Left lobe of liver (tissue), 2 donors: ENCODE measurements at regions not wholly inside any gene's neighbourhood (a gene's known extent, or its start where the extent isn't known, plus 50 kb on each side); places are given as distances from the start of the nearest gene placed in this dataset.

Source experiments
- ATAC-seq: fragments of 200-7000 bp; cut with Tn5 transposase; one replicate; pipeline ENCODE4 v1.9.1; 2020; ENCODE audit warnings: mild to moderate bottlenecking, moderate library complexity
- DNase-seq: peaks from one replicate; pipeline ENCODE4 v3.0.0-alpha.2; 2020; ENCODE audit warnings: low spot score
- donor health status: DM: no; HTN: no; CAD: no; lungs with moderate emphysema.
- donor health status: DM: no; HTN: yes; CAD: no.

DNA sequence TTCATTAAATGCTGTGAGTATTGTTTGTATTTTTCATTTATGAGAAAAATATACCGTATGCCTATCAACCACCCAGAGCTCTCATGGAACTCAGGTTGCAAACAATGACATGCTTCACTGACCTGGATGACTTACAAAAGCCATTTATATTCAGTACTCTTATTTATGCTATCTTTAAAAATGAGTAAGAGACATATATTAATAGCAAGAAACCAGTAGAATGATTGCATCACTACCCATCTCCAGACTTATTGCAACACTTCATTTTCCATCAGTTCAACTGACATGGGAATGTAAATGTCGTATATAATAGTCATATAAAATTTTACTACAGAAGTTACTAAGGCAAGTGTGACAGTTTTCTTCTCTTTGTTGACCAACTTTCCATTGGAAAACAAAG is 69.1 kb downstream of the OTP start:
- ATAC-seq (no peak), DNase-seq (no peak)

DNA sequence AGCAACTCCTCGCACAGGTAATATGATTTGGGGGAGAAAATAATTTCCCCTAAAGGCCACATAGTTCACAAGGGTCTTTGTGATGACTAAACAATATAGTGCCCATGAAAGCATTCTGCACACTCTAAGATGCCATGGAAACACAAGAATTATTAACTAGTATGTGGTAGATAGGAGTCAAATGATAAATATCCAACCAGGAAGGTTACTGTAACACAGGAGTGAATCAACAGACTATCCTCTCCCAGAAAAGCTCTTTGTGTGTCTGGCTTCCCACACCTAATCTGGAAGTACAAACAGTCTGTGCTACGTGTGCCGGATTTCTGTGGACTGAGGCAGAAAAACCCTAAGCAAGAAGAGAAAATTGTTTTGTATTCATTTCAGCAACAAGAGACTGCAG is 70.0 kb downstream of the OTP start:
- no peak for DNase-seq
- no peak for ATAC-seq

DNA sequence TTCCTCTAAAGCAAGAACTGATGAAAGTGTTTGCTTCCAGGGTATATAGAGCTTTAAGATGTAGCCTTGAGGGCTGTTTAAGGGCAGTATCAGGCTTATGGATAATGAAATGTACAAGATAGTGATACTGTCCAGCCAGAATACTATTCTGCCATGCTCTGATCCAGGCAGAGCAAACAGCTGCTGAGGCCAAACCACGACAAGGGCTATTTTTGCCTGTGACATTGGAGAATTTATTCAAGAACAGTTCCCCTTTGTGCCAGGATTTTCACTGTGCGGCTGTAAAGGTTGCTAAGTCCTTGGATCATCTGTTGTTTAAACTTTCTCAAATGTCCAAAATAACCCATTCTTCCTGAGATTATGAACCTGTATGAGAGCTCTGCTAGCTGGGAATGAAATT is 70.4 kb downstream of the OTP start:
- ATAC-seq (no peak), DNase-seq (no peak)

DNA sequence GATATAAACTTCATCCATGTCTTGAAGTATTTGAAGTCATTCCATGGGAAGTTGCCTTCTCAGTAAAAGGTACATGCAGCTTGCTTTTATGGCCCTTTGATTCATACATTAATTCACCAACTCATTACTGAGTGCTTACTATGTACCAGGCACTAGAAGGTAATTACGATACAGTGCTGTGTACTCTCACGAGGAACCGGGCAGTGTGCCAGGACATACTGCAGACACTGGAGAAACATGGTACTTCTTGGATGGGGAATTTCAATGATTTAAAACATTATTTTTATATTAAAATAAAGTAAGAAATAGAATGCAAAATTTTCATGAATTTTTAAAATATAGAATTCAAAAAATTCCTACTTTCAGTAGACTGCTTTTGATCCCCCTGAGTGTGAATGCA is 71.4 kb upstream of the WDR41 start:
- ATAC-seq (no peak), DNase-seq (no peak)

DNA sequence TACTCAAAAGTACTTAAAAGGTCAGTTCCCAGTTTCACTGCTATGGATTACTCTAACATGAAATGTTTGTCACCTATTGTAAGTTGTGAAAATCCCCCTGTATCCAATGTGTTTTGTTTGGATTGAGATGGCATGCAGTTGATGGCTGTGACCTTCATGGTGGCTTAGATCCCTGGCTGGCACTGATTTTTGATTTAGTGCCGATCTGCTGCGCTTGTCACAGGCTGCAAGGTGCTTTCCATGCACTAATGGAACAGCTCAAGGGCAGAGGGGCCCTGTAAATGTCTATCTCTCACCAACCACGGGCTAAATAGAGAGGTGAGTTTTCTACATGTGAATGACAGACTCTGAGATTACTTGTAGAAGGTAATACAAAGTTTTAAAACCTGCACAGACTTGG is 69.8 kb upstream of the WDR41 start:
- DNase-seq (no peak), ATAC-seq (no peak)

DNA sequence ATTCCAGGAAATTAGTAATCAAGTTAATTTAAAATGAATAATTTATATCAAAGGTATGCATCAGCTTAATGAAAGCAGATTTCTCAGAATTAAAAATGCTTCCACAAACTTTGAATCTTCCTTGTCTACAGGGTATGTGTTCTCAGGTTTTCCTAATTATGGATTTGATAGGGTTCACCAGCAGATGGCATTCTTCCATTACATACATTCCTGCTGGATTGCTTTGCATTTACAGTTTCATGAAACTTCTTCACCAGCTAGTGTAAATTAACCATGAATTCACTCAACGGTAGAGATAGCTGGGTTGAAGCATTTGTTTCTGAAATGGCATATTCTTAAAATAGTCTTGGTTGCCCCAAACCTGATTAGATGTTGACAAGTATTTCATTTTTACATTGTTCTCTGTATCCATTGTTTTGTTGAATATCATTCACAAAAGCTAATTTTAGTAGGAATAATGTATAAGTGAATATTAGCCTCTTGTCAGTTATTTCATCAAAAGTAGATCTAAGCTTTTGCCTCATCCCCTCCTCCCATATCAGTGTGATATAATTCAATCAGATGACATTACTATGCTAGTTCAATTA is 68.7 kb upstream of the WDR41 start:
- ATAC-seq: peak; percentile 77
- no peak for DNase-seq

DNA sequence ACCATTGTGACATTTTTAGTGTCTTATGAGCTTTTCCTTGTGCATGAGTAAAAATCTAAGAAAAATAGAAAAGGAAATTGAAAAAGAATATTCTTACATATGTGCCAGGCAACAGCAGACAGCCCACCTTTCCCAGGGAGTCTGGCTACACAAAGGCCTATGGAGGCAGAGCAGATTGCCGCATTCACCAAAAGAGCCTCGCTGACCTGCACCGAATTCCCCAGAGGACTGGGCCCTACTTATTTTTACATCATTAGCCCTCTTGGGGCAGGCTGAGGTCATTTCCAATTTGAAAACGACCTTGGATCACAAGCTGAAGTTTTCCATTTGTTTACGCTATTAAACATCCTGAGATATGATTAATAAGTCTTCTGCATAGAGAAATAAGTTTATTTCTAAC is 66.2 kb upstream of the WDR41 start:
- ATAC-seq (no peak), DNase-seq (no peak)

DNA sequence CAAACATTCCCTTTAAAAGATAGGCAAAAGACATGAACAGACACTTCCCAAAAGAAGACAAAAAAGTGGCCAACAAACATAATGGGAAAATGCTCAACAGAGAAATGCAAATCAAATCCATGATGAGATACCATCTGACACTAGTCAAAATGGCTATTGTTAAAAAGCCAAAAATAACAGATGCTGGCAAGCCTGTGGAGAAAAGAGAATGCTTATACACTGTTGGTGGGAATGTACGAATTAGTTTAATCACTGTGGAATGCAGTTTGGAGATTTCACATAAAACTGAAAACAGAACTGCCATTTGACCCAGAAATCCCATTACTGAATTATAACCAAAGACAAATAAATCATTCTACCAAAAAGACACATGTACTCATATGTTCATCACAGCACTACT is 58.3 kb upstream of the WDR41 start:
- no peak for DNase-seq
- no peak for ATAC-seq

DNA sequence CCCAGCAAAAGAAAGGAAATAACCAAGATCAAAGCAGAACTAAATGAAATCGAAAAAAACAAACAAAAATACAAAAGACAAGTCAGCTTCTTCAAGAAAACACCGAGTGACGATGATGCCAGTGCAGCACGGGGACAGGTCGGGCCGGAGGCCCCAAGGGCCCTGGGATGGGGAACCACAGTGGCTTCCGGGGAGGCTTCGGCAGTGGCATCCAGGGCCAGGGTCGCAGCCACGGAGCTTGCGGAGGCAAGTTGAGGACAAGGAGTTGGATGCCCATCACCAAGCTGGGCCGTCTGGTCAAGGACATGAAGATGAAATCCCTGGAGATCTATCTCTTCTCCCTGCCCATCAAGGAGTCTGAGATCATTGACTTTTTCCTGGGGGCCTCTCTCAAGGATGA is 53.2 kb upstream of the WDR41 start:
- ATAC-seq (no peak), DNase-seq (no peak)
